Hematopoietic multipotent progenitor cell treated with erythropoietin and hydrocortisone succinate and interleukin-3 and kit ligand, for 17 days (in vitro differentiated cells): ENCODE measurements at regions not wholly inside any gene's neighbourhood (a gene's known extent, or its start where the extent isn't known, plus 50 kb on each side); places are given as distances from the start of the nearest gene placed in this dataset.
"Not testable (repeated sequence)": the region's sequence is repeated elsewhere in the genome, so short reads cannot be mapped to it uniquely, and the experiment has no call there.

Experiments used
- DNase-seq: peaks from one replicate; pipeline ENCODE4 v3.0.0-alpha.2; 2015; ENCODE audit warnings: low spot score

DNA sequence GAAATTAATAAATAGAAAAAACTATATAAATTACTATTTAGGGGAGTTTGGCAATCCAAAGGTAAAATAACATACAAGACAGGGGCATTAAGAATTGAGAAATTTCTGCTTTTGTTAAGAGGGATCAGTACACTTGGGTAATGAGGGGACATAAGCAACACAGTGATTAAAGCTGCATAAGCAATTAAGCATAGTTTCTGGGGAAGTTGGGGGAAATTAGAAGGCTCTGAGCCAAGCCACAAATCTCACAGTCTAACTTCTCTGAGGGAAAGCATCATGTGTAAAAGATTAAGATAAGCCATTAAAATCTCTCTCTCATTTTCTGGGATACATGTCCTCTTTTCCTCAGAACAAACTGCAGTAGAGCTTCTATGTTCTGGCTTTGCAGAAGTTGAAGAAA, 533.9 kb upstream of the LRFN5 start:
- DNase-seq, result no peak

DNA sequence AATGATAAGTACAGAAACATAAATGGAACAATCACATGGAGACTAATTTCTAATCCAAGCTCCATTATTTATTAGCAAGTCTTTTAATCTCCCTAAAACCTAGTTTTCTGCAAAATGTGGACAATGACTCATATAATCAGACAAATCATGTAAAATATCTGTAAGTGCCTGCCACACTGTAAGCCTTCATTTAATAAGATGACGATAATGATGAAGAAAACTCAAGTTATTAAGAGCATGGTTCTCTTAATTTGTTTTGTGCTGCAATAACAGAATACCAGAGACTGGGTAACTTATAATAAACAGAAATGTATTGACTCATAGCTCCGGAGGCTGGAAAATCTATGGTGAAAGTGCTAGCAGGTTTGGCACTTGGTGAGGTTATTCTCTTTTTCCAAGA, 535.3 kb upstream of the LRFN5 start:
- no peak for DNase-seq

GRCh38 chr14:41062826-41063225, 543.9 kb upstream of the LRFN5 start:
- no peak for DNase-seq

GRCh38 chr14:41055589-41055988, 551.1 kb upstream of the LRFN5 start:
- no peak for DNase-seq

GRCh38 chr14:41051801-41052200, 554.9 kb upstream of the LRFN5 start:
- no peak for DNase-seq

GRCh38 chr14:41047763-41048162, 558.9 kb upstream of the LRFN5 start:
- DNase-seq, result no peak

- DNase-seq, result no peak
Observed at GRCh38 chr14:41037388-41037787, 569.3 kb upstream of the LRFN5 start.

GRCh38 chr14:41034969-41035368, 571.7 kb upstream of the LRFN5 start:
- DNase-seq, result no peak

DNA sequence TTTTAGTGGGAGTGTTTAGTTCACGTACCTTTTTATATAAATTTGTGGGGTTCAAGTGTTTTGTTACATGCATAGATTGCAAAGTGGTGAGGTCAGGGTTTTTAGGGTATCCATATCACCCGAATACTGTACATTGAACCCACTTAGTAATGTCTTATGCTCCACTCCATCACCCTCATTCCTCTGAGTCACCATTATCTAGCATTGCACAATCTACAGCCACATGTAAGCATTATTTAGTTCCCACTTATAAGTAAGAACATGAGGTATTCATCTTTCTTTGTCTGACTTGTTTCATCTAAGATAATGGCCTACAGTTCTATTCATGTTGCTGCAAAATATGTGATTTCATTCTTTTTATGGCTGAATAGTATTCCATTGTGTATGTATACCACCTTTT, 583.7 kb upstream of the LRFN5 start:
- DNase-seq, result no peak

- no peak for DNase-seq
Observed at GRCh38 chr14:41016213-41016612, 590.5 kb upstream of the LRFN5 start.

DNA sequence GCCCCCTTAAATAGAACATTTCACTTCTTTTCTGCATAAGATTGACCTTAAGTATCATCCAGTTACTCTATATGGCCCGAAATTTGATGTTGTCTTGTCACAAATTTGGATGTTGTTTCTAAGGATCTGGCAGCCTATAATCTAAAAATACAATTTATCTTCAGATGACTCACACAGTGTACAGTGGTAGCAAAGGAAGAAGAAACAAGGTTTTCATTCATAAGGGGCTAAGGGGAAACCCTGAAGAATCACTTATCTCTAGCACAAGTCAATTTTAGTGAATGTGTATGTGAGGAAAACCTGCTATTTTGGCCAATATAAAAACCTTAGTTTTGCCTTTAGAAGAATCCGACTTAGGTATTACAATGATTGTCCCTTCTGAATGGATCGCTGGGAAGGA, 606.3 kb upstream of the LRFN5 start:
- no peak for DNase-seq

- DNase-seq, result no peak
Observed at GRCh38 chr14:40989260-40989659, 617.4 kb upstream of the LRFN5 start.

DNA sequence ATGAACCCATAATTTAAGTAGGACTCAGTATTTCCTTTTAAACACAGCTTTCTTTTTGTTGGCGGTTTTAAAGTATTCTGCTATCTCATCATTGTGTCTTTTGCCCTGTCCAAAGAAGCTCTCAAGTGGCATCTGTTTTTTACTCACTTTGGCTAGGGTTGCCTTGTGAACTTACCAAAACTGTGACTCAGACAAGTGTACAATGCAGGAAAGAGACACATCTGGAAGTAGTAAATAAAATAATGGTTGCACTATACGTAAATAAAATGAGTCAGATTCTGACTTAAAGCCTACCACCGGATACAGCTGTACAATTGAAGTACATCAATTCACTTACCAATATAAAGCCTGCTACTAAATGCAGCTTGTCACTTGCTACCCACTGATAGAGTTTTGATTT, 619.2 kb upstream of the LRFN5 start:
- DNase-seq, result no peak

GRCh38 chr14:40986655-40987054, 620.0 kb upstream of the LRFN5 start:
- no peak for DNase-seq

DNA sequence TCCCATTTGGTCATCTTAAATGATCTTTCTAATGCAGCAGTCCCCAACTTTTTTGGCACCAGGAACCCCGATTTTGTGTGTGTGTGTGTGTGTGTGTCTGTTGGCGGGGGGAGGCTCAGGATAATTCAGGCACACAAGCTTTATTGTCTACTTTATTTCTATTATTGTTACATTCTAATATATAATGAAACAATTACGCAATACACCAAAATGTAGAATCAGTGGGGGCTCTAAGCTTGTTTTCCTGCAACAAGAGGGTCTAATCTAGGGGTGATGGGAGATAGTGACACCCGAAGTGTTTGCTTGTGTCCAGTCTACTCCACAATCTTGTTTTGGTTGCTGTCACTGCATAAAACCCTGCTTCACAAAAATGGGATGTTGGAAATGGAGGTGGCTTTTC, 621.1 kb upstream of the LRFN5 start:
- no peak for DNase-seq

GRCh38 chr14:40983604-40984003, 623.1 kb upstream of the LRFN5 start:
- no peak for DNase-seq

DNA sequence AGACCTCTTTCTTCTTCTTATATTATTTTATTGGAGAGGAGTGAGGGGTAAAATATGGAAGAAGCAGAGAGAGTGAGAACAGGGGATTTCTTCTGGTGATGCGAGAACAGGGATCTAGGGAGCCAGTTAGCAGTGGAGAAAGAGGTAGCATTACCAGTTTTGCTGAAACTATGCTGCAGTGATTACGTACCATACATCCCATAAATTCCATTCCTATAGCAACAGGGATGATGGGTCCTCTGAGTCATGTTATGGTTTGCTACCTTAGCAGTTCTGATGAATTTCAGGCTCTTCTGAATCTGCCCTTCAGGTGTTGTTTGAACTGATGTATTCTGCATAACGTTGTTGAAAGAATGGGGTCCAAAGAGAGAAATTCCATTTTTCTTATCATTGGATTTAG, 625.4 kb upstream of the LRFN5 start:
- DNase-seq, result no peak

- not testable (repeated sequence) for DNase-seq
Observed at GRCh38 chr14:40960257-40960656, 646.4 kb upstream of the LRFN5 start.

GRCh38 chr14:40955131-40955505, 651.6 kb upstream of the LRFN5 start:
- DNase-seq, result no peak

GRCh38 chr14:40954448-40955130, 652.1 kb upstream of the LRFN5 start:
- not testable (repeated sequence) for DNase-seq

DNA sequence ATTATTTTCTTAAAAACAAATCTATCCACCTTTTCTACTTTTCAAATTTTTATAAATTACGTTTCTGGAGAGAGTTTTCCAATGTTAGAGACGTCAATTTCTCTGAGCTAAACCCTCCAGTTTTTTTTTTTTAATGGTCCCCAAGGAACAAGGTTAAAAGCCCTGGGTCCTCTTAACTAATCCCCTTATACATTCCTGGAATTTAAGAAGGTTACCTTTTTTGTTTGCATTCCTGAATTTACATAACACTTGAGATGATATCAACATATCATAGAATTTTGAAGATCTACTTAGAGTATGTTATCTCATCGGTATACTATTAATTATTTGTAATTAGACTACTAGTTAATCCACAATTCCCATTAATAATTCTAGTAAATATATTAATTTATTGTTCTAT, 662.2 kb upstream of the LRFN5 start:
- no peak for DNase-seq

- no peak for DNase-seq
Observed at GRCh38 chr14:40936861-40937260, 669.8 kb upstream of the LRFN5 start.

- no peak for DNase-seq
Observed at GRCh38 chr14:40920380-40920779, 686.3 kb upstream of the LRFN5 start.

DNA sequence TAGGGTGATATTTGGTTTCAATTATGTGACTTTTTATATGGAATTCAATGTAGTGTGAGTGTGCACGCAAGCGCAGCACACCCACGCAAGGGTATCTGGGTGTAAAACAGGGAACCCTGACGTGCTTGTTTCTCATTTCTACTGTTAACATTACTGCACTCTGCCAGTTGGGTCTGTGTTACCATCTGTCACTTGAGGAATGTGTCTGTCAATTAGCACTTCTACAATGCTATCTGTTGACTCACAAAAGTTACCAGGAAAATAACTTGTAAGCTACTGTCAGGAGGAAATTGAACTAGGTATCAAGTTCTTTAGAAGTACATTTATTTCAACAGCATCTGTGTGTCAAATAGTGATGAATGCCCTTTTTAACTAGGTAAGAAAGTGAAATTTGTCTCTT, 695.5 kb upstream of the LRFN5 start:
- DNase-seq, result no peak

- no peak for DNase-seq
Observed at GRCh38 chr14:40909906-40910305, 696.8 kb upstream of the LRFN5 start.
